Heart right ventricle (tissue), 16 donors: ENCODE measurements at regions not wholly inside any gene's neighbourhood (a gene's known extent, or its start where the extent isn't known, plus 50 kb on each side); places are given as distances from the start of the nearest gene placed in this dataset.

Source experiments
- ATAC-seq, 8 donors: fragments of 200-7000 bp; cut with Tn5 transposase; one replicate each; pipeline ENCODE4 v1.9.1; 2020; ENCODE audit warnings: mild to moderate bottlenecking in 8 of 8, moderate library complexity in 8 of 8, moderate number of reproducible peaks in 1 of 8
- DNase-seq, 2 donors: peaks; one replicate each; pipeline ENCODE4 v3.0.0-alpha.2; 2020
- H3K27ac ChIP-seq, 10 donors: fragments of 200-600 bp; sonication (generic) in 2 of 10; one replicate each; pipeline versions ENCODE4 v1.5.0 to v1.8.0; 2020 to 2022; ENCODE audit warnings: mild to moderate bottlenecking in 3 of 10
- H3K27me3 ChIP-seq, 7 donors: fragments of 200-600 bp; one replicate each; pipeline ENCODE4 v1.8.0; 2021 to 2022; ENCODE audit warnings: mild to moderate bottlenecking in 2 of 7
- H3K36me3 ChIP-seq, 9 donors: fragments of 200-600 bp; sonication (generic) in 1 of 9; one replicate each; pipeline versions ENCODE4 v1.5.0 to v1.8.0; 2020 to 2022; ENCODE audit warnings: mild to moderate bottlenecking in 2 of 9
- H3K4me1 ChIP-seq, 9 donors: fragments of 200-600 bp; sonication (generic) in 1 of 9; one replicate each; pipeline versions ENCODE4 v1.5.0 to v1.8.0; 2020 to 2022; ENCODE audit warnings: mild to moderate bottlenecking in 4 of 9
- H3K4me3 ChIP-seq, 10 donors: fragments of 200-600 bp; sonication (generic) in 2 of 10; one replicate each; pipeline versions ENCODE4 v1.5.0 to v1.8.0; 2020 to 2022; ENCODE audit warnings: mild to moderate bottlenecking in 7 of 10, moderate library complexity in 2 of 10
- H3K9me3 ChIP-seq, 11 donors: fragments of 200-600 bp in 10 of 11; sonication (generic) in 2 of 11; one replicate each; pipeline versions ENCODE4 v1.5.0 to v1.8.0; 2013 to 2022; ENCODE audit warnings: mild to moderate bottlenecking in 2 of 11, control low read depth in 1 of 11, moderate library complexity in 1 of 11
- WGBS, 2 donors: extraction: QIAGEN DNeasy Blood & Tissue Kit; methylation state at CpG; one replicate each; pipeline ENCODE4 v1.1.7; 2013; ENCODE audit warnings: inconsistent platforms in 1 of 2; 5-methylcytosine and 5-hydroxymethylcytosine counted together
- intact Hi-C, 10 donors: fragments of 100-400 bp; cut with DNase I; formaldehyde crosslinking; loops; one replicate each; pipeline versions ENCODE4 v1.11.1 to v1.14.2; 2022
- TF ChIP-seq, protein P1 (sequence below), 9 donors: fragments of 200-600 bp; sonication (generic) in 2 of 9; IDR thresholded peaks; one replicate each; pipeline versions ENCODE4 v1.5.0 to v1.8.0; 2021 to 2022; ENCODE audit warnings: antibody characterized with exemption in 9 of 9, mild to moderate bottlenecking in 5 of 9, moderate library complexity in 1 of 9
- donor health status: Arrhythmogenic right ventricular cardiomyopathy.
- donor health status: ischemic (EF 13 %, LVEDD 7.1; RV severe dilation, severe dysfunction).
- donor health status: healthy with polysubstance abuse.
- donor health status: DM: no; HTN: yes; CAD: no.
- donor health status: DM: no; HTN: no; CAD: no.
- donor health status: ischemic (EF 25% LVEDD 6.9; RV normal size, moderate dysfunction).
- donor health status: ischemic (EF 25% LVEDD 5.7; RV mildly dilated, moderate dysfunction).
- donor health status: healthy.
- donor health status: DM: yes; HTN: yes; CAD: no.
- donor health status: Ischemic cardiomyopathy.
- donor health status: ischemic (EF 35%, LVEDD 5.7; RV mildly dilated, moderate dysfunction).
- donor health status: nonischemic (EF 11% LVEDD 7.7; RV severe dilation, severe dysfunction).
- donor health status: DM: yes; HTN: yes; CAD: no.
- donor health status: PGD.
- donor health status: ischemic (EF 29% LVEDD 5.4; RV normal size, mild dysfunction).
- donor health status: nonischemic (EF 23%, LVEDD 6.1; RV moderate dilation, normal function).

DNA sequence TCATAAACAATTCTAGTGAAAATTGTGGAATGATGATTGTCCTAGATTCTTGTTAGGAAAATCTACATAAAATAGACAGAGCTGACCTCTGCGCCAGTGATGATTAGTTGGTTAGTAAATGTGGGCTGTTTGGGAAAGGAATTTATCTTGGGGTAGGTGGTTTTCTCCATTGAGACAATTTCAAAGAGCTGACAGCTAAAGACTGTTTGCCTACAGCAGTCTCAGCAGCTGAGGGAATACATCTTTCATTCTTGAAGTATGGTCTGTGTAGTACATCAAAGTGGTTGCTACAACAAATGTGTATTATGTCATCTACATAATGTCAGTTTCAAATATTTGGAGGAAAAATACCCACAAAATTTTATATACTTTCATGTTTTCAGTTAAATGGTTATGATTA, 117.2 kb upstream of the TRPC4 start:
- Histone ChIP-seq H3K4me1 (no peaks in the 10 kb centered on the region), H3K36me3 (no peaks in the 10 kb centered on the region), H3K4me3 (no peak overlapping the region), H3K27me3 (no peaks in the 10 kb centered on the region), H3K9me3 (peaks cover 0 to 4% (median 0%) of the 10 kb centered on the region in 11 donors), H3K27ac (no peak overlapping the region)
- WGBS, 2 donors = 84 to 94% methylated on average over 1 of the region's 1 CpG
- no peak for ATAC-seq
- TF ChIP-seq, protein P1, sequence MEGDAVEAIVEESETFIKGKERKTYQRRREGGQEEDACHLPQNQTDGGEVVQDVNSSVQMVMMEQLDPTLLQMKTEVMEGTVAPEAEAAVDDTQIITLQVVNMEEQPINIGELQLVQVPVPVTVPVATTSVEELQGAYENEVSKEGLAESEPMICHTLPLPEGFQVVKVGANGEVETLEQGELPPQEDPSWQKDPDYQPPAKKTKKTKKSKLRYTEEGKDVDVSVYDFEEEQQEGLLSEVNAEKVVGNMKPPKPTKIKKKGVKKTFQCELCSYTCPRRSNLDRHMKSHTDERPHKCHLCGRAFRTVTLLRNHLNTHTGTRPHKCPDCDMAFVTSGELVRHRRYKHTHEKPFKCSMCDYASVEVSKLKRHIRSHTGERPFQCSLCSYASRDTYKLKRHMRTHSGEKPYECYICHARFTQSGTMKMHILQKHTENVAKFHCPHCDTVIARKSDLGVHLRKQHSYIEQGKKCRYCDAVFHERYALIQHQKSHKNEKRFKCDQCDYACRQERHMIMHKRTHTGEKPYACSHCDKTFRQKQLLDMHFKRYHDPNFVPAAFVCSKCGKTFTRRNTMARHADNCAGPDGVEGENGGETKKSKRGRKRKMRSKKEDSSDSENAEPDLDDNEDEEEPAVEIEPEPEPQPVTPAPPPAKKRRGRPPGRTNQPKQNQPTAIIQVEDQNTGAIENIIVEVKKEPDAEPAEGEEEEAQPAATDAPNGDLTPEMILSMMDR (IDR thresholded peaks at IDR 0.05) = no peak
- DNase-seq = no peak
- intact Hi-C loops = no loop called here

- Histone ChIP-seq H3K27ac (no peak overlapping the region), H3K4me1 (no peaks in the 10 kb centered on the region), H3K9me3 (no peaks in the 10 kb centered on the region), H3K4me3 (no peak overlapping the region), H3K27me3 (no peaks in the 10 kb centered on the region), H3K36me3 (no peaks in the 10 kb centered on the region)
- 80 to 84% methylated on average over 5 of the region's 5 CpGs for WGBS, 2 donors
- TF ChIP-seq, protein P1 (IDR thresholded peaks at IDR 0.05) = no peak
- DNase-seq (no peak), ATAC-seq (no peak)
- intact Hi-C loops = no loop called here
These were observed 115.7 kb upstream of the TRPC4 start for GRCh38 chr13:37985281-37985680.

- Histone ChIP-seq H3K4me3 (no peak overlapping the region), H3K27me3 (no peaks in the 10 kb centered on the region), H3K4me1 (no peaks in the 10 kb centered on the region), H3K9me3 (no peaks in the 10 kb centered on the region), H3K36me3 (no peaks in the 10 kb centered on the region), H3K27ac (no peak overlapping the region)
- 76 to 84% methylated on average over 6 of the region's 6 CpGs for WGBS, 2 donors
- DNase-seq = no peak
- no peak for ATAC-seq
- TF ChIP-seq, protein P1 (IDR thresholded peaks at IDR 0.05) = no peak
- intact Hi-C loops = no loop called here
These were observed 114.8 kb upstream of the TRPC4 start for GRCh38 chr13:37984357-37984756.

DNA sequence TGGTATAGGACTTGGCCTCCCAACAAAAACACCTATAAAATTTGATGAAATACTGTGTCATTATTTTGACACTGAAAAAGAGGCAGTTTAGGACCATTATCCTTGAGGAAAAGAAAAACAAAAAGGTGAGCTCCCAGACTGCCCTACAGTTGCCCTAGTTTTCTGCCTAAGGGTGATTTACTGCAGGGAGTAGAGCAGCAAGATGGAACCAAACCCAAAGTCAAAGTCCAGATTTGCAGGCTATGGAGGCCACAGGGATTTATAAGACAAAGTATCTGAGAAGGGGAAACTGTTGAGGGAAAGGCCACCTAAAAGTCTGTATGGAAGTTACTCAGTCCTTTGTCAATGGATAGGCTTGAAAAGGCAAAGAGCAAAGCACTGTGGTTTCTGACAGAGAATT, 112.4 kb upstream of the TRPC4 start:
- H3K9me3 ChIP-seq = no peaks in the 10 kb centered on the region
- TF ChIP-seq, protein P1 (IDR thresholded peaks at IDR 0.05) = no peak
- ATAC-seq = no peak
- no peak overlapping the region for H3K4me3 ChIP-seq
- DNase-seq = no peak
- H3K36me3 ChIP-seq = no peaks in the 10 kb centered on the region
- H3K27me3 ChIP-seq = no peaks in the 10 kb centered on the region
- no peak overlapping the region for H3K27ac ChIP-seq
- intact Hi-C loops = no loop called here
- no peaks in the 10 kb centered on the region for H3K4me1 ChIP-seq

DNA sequence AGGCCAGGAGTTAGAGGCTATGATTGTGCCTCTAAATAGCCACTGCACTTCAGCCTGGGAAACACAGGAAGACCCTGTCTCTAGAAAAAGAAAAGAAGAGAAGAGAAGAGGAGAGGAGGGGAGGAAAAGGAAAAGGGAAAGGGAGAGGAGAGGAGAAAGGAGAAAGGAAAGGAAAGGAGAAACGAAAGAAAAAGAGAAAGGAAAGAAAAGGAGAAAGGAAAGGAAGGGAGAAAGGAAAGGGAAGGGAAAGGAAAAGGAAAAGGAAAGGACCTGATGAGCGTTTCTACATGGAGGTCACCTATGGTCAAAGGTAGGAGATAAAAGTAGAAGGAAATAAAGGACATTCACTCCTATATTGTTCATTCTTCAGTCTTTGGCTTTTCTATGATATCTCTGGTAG, 109.1 kb upstream of the TRPC4 start:
- H3K4me3 ChIP-seq = no peak overlapping the region
- DNase-seq (no peak), ATAC-seq (no peak)
- TF ChIP-seq, protein P1 (IDR thresholded peaks at IDR 0.05) = no peak
- intact Hi-C loops = no loop called here
- H3K4me1 ChIP-seq = no peaks in the 10 kb centered on the region
- no peaks in the 10 kb centered on the region for H3K27me3 ChIP-seq
- H3K36me3 ChIP-seq = no peaks in the 10 kb centered on the region
- H3K27ac ChIP-seq = no peak overlapping the region
- 60 to 71% methylated on average over 2 of the region's 2 CpGs for WGBS, 2 donors
- no peaks in the 10 kb centered on the region for H3K9me3 ChIP-seq
